Rectal smooth muscle tissue (tissue), 1 donor: ENCODE measurements at regions not wholly inside any gene's neighbourhood (a gene's known extent, or its start where the extent isn't known, plus 50 kb on each side); places are given as distances from the start of the nearest gene placed in this dataset.

ENCODE experiments used
- H3K27ac ChIP-seq: one replicate; pipeline ENCODE4 v1.7.0; 2013; ENCODE audit warnings: low read depth, low read length, inconsistent platforms
- H3K27me3 ChIP-seq: one replicate; pipeline ENCODE4 v1.7.0; 2013; ENCODE audit warnings: low read length; ENCODE audit not compliant: control insufficient read depth, insufficient read depth
- H3K36me3 ChIP-seq: one replicate; pipeline ENCODE4 v1.7.0; 2013; ENCODE audit warnings: low read length; ENCODE audit not compliant: control insufficient read depth, insufficient read depth
- H3K4me1 ChIP-seq: one replicate; pipeline ENCODE4 v1.7.0; 2013; ENCODE audit warnings: low read length; ENCODE audit not compliant: control insufficient read depth, insufficient read depth
- H3K4me3 ChIP-seq: one replicate; pipeline ENCODE4 v1.7.0; 2013; ENCODE audit warnings: low read length
- H3K9ac ChIP-seq: one replicate; pipeline ENCODE4 v1.7.0; 2013; ENCODE audit warnings: low read length

DNA sequence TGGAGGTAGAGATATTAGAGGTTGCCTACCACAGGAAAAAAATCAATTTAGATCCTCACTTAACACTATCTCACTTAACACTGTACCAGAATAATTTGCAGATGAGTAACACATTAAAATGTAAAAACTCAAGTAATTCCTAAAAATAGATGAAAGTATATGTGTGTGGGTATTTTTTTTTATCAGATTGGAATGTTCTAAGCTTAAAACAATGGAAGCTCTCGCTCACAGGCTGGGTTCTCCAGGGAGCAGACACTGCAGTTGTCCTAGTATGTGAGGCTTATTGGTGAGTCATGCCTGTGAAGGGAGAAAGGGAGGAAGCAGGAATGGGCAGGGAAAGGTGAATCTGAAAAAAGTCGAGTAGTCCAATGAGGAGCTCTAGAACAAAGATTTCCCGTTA, 181.3 kb upstream of the ZNF608 start:
- Histone ChIP-seq H3K27me3 (no peaks in the 10 kb centered on the region), H3K36me3 (no peaks in the 10 kb centered on the region), H3K9ac (no peak overlapping the region), H3K4me1 (peaks cover 9% of the 10 kb centered on the region), H3K27ac (no peak overlapping the region), H3K4me3 (no peak overlapping the region)

GRCh38 chr5:124929000-124929399, 182.6 kb upstream of the ZNF608 start:
- Histone ChIP-seq H3K36me3 (no peaks in the 10 kb centered on the region), H3K4me3 (no peak overlapping the region), H3K27ac (no peak overlapping the region)

GRCh38 chr5:124932791-124933600, 186.6 kb upstream of the ZNF608 start:
- Histone ChIP-seq H3K27me3 (no peaks in the 10 kb centered on the region), H3K4me1 (peaks cover 5% of the 10 kb centered on the region), H3K27ac (peak overlapping the region; percentile 60), H3K4me3 (no peak overlapping the region), H3K9ac (no peak overlapping the region), H3K36me3 (no peaks in the 10 kb centered on the region)

More at GRCh38 chr5:124929000-124929399, 182.6 kb upstream of the ZNF608 start:
- Histone ChIP-seq H3K4me1 (peaks cover 5% of the 10 kb centered on the region), H3K9ac (no peak overlapping the region), H3K27me3 (no peaks in the 10 kb centered on the region)

DNA sequence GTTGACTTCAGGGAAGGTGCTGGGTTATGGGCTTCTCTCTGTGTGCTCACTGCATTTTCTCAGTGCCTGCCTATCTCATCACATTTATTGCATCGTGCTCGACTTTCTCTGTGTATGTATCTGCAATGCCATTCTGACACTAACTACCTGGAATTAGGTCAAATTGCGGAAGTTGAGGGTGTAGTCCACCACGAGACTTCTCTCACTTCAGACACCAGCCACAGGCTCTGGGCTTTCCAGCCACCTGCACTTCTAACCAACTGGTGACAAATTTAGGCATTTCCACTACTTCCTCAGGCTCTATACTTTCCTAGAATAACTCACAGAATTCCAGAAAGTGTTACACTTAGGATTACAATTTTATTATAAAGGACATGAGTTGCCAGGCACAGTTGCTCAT, 188.6 kb upstream of the ZNF608 start:
- no peaks in the 10 kb centered on the region for H3K36me3 ChIP-seq
- H3K4me1 ChIP-seq = peaks cover 5% of the 10 kb centered on the region
- H3K4me3 ChIP-seq = no peak overlapping the region
- H3K27me3 ChIP-seq = no peaks in the 10 kb centered on the region
- no peak overlapping the region for H3K9ac ChIP-seq
- no peak overlapping the region for H3K27ac ChIP-seq

DNA sequence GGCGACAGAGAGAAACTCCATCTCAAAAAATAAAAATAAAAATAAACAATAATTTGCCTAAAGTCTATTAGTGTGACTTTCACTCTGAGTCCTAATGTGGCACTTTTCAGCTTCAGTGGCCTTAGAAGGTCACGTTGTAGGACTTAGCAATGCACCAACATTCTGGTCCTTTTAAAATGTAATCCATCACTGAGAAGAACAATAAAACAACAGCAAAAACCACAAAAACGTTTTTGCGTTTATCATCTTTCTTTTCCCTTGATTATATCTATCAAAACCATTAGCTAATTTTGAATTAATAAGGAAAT, 190.1 kb upstream of the ZNF608 start:
- H3K4me1 ChIP-seq = peaks cover 5% of the 10 kb centered on the region
- no peak overlapping the region for H3K4me3 ChIP-seq
- no peaks in the 10 kb centered on the region for H3K27me3 ChIP-seq
- H3K27ac ChIP-seq = no peak overlapping the region
- H3K36me3 ChIP-seq = no peaks in the 10 kb centered on the region
- no peak overlapping the region for H3K9ac ChIP-seq

DNA sequence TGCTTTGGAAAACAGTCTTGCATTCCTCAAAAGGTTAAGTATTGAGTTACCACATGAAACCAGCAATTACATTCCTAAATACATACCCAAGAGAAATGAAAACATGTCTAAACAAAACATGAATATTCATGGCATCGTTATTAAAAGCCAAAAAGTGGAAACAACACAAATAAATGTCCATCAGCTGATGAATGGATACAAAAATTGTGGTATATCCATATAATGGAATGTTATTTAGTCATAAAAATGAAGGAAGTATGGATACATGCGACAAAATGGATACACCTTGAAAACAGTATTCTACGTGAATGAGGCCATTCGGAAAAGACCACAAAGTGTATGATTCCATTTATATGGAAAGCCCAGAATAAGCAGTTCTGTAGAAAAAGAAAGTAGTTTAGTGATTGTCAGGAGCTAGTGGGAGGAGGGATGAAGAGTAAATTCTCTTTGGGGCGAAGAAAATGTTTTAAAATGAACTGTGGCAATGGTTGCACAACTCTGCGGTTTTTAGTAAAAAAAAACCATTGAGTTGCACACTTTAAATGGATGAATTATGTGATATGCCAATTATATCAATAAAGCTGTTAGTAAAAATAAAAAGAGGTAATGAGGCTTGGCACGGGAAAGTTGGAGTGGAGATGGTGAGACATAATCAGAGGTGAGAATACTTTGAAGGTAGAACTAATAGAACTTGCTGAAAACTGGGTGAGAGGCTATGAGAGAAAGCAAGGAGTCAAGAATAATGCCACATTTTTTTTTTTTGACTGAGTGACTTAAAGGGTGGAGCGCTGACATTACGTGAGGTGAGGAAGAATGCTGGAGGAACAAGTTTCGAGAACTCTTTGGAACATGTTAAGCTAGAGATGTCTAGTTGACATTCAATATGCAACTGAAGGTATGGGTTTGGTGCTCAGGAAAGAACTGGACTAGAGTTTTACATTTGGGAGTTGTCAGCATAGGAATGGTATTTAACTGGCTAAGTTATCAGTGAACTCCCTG, 194.9 kb upstream of the ZNF608 start:
- no peaks in the 10 kb centered on the region for H3K36me3 ChIP-seq
- H3K27ac ChIP-seq = no peak overlapping the region
- H3K27me3 ChIP-seq = no peaks in the 10 kb centered on the region

DNA sequence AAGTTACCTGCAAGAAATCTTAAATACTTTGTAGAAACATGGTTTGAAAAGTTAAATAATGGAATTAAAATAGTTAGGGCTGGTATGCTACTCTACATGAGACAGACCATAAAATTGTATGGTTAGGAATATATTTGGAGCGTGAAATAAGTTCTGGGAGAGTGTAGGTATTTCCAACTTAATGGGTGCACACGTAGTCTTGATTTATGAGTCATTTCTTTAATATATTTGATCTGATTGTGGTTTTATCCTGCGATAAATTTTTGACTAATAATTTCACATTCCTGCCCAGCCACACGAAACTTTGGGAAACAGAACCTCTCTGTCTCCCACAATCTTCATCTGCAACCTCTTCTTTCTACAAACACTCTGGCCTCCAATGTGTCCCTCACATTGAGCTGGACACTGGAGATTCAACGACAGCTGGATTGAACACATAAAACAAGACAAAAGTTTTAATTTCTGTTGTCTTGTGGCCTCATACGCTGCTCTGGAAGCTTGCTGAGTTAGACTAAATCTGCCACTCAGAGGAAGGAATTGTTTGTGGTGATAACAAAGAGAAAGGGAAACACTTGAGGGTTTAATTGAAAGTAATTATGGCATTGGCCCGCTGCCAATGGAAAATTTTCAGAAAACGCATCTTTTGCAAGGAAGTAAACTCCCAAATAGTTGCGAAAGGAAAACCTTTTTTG, 201.8 kb upstream of the ZNF608 start:
- Histone ChIP-seq H3K27ac (no peak overlapping the region), H3K27me3 (no peaks in the 10 kb centered on the region), H3K9ac (no peak overlapping the region), H3K4me3 (no peak overlapping the region), H3K4me1 (no peaks in the 10 kb centered on the region), H3K36me3 (no peaks in the 10 kb centered on the region)

More for the DNA sequence above, 194.9 kb upstream of the ZNF608 start:
- Histone ChIP-seq H3K4me3 (no peak overlapping the region), H3K4me1 (no peaks in the 10 kb centered on the region), H3K9ac (no peak overlapping the region)

GRCh38 chr5:124948754-124949275, 202.4 kb upstream of the ZNF608 start:
- H3K36me3 ChIP-seq = no peaks in the 10 kb centered on the region
- H3K4me3 ChIP-seq = no peak overlapping the region
- no peak overlapping the region for H3K9ac ChIP-seq
- no peaks in the 10 kb centered on the region for H3K4me1 ChIP-seq
- no peak overlapping the region for H3K27ac ChIP-seq
- no peaks in the 10 kb centered on the region for H3K27me3 ChIP-seq

- Histone ChIP-seq H3K27me3 (no peaks in the 10 kb centered on the region), H3K36me3 (no peaks in the 10 kb centered on the region), H3K4me1 (no peaks in the 10 kb centered on the region), H3K4me3 (no peak overlapping the region), H3K9ac (no peak overlapping the region), H3K27ac (no peak overlapping the region)
Observed at GRCh38 chr5:124949862-124950261, 203.4 kb upstream of the ZNF608 start.

DNA sequence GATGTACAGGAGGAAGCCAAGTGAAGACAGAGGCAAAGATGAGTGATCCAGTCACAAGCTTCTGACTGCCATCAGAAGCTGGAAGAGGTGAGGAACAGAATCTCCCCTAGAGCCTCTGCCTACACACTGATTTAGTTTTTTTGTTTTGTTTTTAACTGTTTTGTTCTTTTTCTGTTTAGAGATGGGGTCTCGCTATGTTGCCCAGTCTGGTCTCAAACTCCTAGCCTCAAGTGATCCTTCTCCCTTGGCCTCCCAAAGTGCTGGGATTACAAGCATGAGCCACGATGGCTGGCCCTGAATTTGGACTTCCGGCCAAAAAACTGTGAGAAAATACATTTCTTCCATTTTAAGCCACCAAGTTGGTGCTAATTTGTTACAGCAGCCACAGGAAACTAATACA, 204.7 kb upstream of the ZNF608 start:
- Histone ChIP-seq H3K27me3 (no peaks in the 10 kb centered on the region), H3K9ac (no peak overlapping the region), H3K4me1 (no peaks in the 10 kb centered on the region), H3K4me3 (no peak overlapping the region), H3K27ac (no peak overlapping the region), H3K36me3 (no peaks in the 10 kb centered on the region)

GRCh38 chr5:124951661-124952060, 205.2 kb upstream of the ZNF608 start:
- Histone ChIP-seq H3K4me3 (no peak overlapping the region), H3K4me1 (no peaks in the 10 kb centered on the region), H3K9ac (no peak overlapping the region), H3K36me3 (no peaks in the 10 kb centered on the region), H3K27ac (no peak overlapping the region), H3K27me3 (no peaks in the 10 kb centered on the region)

GRCh38 chr5:124952079-124952478, 205.6 kb upstream of the ZNF608 start:
- Histone ChIP-seq H3K36me3 (no peaks in the 10 kb centered on the region), H3K27ac (no peak overlapping the region), H3K9ac (no peak overlapping the region), H3K27me3 (no peaks in the 10 kb centered on the region), H3K4me1 (no peaks in the 10 kb centered on the region), H3K4me3 (no peak overlapping the region)
